ENCODE measurements at regions not wholly inside any gene's neighbourhood (a gene's known extent, or its start where the extent isn't known, plus 50 kb on each side); places are given as distances from the start of the nearest gene placed in this dataset.
A peak's percentile ranks its signal among the peaks of the same experiment; 100 is the strongest.

DNA sequence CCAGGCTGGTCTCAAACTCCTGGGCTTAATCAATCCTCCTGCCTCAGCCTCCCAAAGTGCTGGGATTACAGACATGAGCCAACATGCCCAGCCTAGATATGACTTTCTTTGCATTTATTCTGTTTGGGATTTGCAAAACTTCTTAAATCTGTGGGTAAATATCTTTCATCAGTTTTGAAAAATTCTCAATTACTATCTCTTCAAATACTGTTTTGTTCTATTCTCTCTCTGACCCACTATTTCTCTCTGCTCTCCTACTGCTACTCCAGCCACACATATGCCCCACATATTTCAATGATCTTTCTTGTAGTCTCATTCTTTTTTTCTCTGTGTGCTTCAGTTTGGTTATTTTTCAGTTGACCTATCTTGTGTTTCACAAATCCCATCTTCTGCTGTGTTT lies 205.1 kb downstream of the CHIC2 start:
- Histone ChIP-seq H3K4me3 (no peak overlapping the region), H3K27ac (no peak overlapping the region), H3K4me1 (no peaks in the 10 kb centered on the region), H3K9me3 (no peaks in the 10 kb centered on the region), H3K36me3 (no peaks in the 10 kb centered on the region), H3K27me3 (no peaks in the 10 kb centered on the region)
- ATAC-seq (no peak), DNase-seq (no peak)
- intact Hi-C loops (cut with DNase I; ENCODE audit: low total_unique reads): no loop called here
- in situ Hi-C loops (cut with MboI; ENCODE audit: low sequenced_read_pairs in 4 of 4): no loop called here
- TF ChIP-seq POLR2A (IDR thresholded peaks at IDR 0.05): no peak
- no peak for TF ChIP-seq CTCF (IDR thresholded peaks at IDR 0.05 in 4 of 5, conservative IDR thresholded peaks at IDR 0.05 in 1 of 5)

DNA sequence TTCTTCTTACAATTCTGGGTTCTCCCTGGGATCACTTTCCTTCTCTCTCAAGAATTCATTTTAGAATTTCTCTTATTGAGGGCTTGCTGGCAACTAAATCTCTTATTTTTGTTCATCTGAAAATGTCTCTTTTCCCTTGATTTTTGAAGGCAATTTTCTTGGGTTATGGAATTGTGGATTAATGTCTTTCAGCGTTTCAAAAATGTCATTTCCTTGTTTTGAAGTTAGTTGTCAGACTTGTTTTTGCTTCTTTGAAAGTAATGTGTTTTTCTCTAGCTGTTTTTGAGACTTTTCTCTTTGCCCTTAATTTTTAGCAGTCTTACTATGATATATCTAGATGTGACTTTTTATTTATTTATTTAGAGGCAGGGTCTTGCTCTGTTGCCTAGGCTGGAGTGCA lies 205.7 kb downstream of the CHIC2 start:
- no peak for TF ChIP-seq CTCF (IDR thresholded peaks at IDR 0.05 in 4 of 5, conservative IDR thresholded peaks at IDR 0.05 in 1 of 5)
- TF ChIP-seq POLR2A (IDR thresholded peaks at IDR 0.05): no peak
- H3K36me3 ChIP-seq: no peaks in the 10 kb centered on the region
- in situ Hi-C loops (cut with MboI; ENCODE audit: low sequenced_read_pairs in 4 of 4) (no loop called here), intact Hi-C loops (cut with DNase I; ENCODE audit: low total_unique reads) (no loop called here)
- ATAC-seq: no peak
- no peaks in the 10 kb centered on the region for H3K27me3 ChIP-seq
- no peaks in the 10 kb centered on the region for H3K9me3 ChIP-seq
- no peak for DNase-seq
- no peak overlapping the region for H3K27ac ChIP-seq
- no peaks in the 10 kb centered on the region for H3K4me1 ChIP-seq
- no peak overlapping the region for H3K4me3 ChIP-seq

- H3K36me3 ChIP-seq: no peaks in the 10 kb centered on the region
- no peaks in the 10 kb centered on the region for H3K27me3 ChIP-seq
- H3K27ac ChIP-seq: no peak overlapping the region
- in situ Hi-C loops (cut with MboI; ENCODE audit: low sequenced_read_pairs in 4 of 4) (no loop called here), intact Hi-C loops (cut with DNase I; ENCODE audit: low total_unique reads) (no loop called here)
- no peaks in the 10 kb centered on the region for H3K4me1 ChIP-seq
- TF ChIP-seq POLR2A (IDR thresholded peaks at IDR 0.05): no peak
- no peak for TF ChIP-seq CTCF (IDR thresholded peaks at IDR 0.05 in 4 of 5, conservative IDR thresholded peaks at IDR 0.05 in 1 of 5)
- peak in 1 of 2 donors; percentile 39 for ATAC-seq
- H3K4me3 ChIP-seq: no peak overlapping the region
- no peaks in the 10 kb centered on the region for H3K9me3 ChIP-seq
- no peak for DNase-seq
These were observed 208.7 kb downstream of the CHIC2 start for GRCh38 chr4:53855581-53856250.

- H3K4me1 ChIP-seq: no peaks in the 10 kb centered on the region
- in situ Hi-C loops (cut with MboI; ENCODE audit: low sequenced_read_pairs in 4 of 4) (no loop called here), intact Hi-C loops (cut with DNase I; ENCODE audit: low total_unique reads) (no loop called here)
- no peaks in the 10 kb centered on the region for H3K36me3 ChIP-seq
- H3K27ac ChIP-seq: no peak overlapping the region
- TF ChIP-seq POLR2A (IDR thresholded peaks at IDR 0.05) (no peak), CTCF (IDR thresholded peaks at IDR 0.05 in 4 of 5, conservative IDR thresholded peaks at IDR 0.05 in 1 of 5) (no peak)
- H3K27me3 ChIP-seq: no peaks in the 10 kb centered on the region
- peak in 1 of 2 donors; percentile 45 for ATAC-seq
- no peak overlapping the region for H3K4me3 ChIP-seq
- no peak for DNase-seq
- no peaks in the 10 kb centered on the region for H3K9me3 ChIP-seq
These were observed 209.3 kb downstream of the CHIC2 start for GRCh38 chr4:53854991-53855568.

All from gastrocnemius medialis (tissue), 4 donors.